Chondrocyte (in vitro differentiated cells): ENCODE measurements at regions not wholly inside any gene's neighbourhood (a gene's known extent, or its start where the extent isn't known, plus 50 kb on each side); places are given as distances from the start of the nearest gene placed in this dataset.

ENCODE experiments used
- DNase-seq: peaks from one replicate; pipeline ENCODE4 v3.0.0; 2021; ENCODE audit warnings: mixed read lengths, low spot score
- H3K27ac Mint-ChIP-seq: one replicate; pipeline ENCODE4 v1.8.0; 2021; ENCODE audit warnings: mild to moderate bottlenecking, moderate library complexity, mixed read lengths; ENCODE audit not compliant: unreplicated experiment
- H3K27me3 Mint-ChIP-seq: 2 replicates; pipeline ENCODE4 v1.8.0; 2021; ENCODE audit warnings: low read depth, mixed read lengths
- H3K36me3 Mint-ChIP-seq: 2 replicates; pipeline ENCODE4 v1.8.0; 2021; ENCODE audit warnings: low read depth, mixed read lengths
- H3K4me1 Mint-ChIP-seq: 2 replicates; pipeline ENCODE4 v1.8.0; 2021; ENCODE audit warnings: low read depth, mild to moderate bottlenecking, mixed read lengths
- H3K4me3 Mint-ChIP-seq: one replicate; pipeline ENCODE4 v1.8.0; 2021; ENCODE audit warnings: mild to moderate bottlenecking, moderate library complexity, mixed read lengths; ENCODE audit not compliant: unreplicated experiment
- H3K9me3 Mint-ChIP-seq: 2 replicates; pipeline ENCODE4 v1.8.0; 2021; ENCODE audit warnings: low read depth, mixed read lengths
- CTCF ChIP-seq: fragments of 200-600 bp; sonication (generic); IDR thresholded peaks from 2 replicates; pipeline ENCODE4 v1.5.0; 2021; ENCODE audit warnings: antibody characterized with exemption, mild to moderate bottlenecking, moderate library complexity

- H3K36me3 Mint-ChIP-seq: no peaks in the 10 kb centered on the region
- TF ChIP-seq CTCF: no peak
- H3K9me3 Mint-ChIP-seq: peaks cover 4% of the 10 kb centered on the region
- H3K27ac Mint-ChIP-seq: no peak overlapping the region
- H3K27me3 Mint-ChIP-seq: no peaks in the 10 kb centered on the region
- H3K4me3 Mint-ChIP-seq: no peak overlapping the region
- DNase-seq: no peak
- peaks cover 33% of the 10 kb centered on the region for H3K4me1 Mint-ChIP-seq
Observed at GRCh38 chr3:72147600-72147999, 362.7 kb upstream of the PROK2 start.

GRCh38 chr3:72145506-72146380 is 360.8 kb upstream of the PROK2 start:
- Mint-ChIP-seq H3K9me3 (peaks cover 4% of the 10 kb centered on the region), H3K27ac (peak overlapping the region; percentile 92), H3K4me3 (no peak overlapping the region), H3K36me3 (no peaks in the 10 kb centered on the region), H3K27me3 (no peaks in the 10 kb centered on the region), H3K4me1 (peaks cover 30% of the 10 kb centered on the region)
- no peak for TF ChIP-seq CTCF
- DNase-seq: no peak

- Mint-ChIP-seq H3K4me1 (peaks cover 30% of the 10 kb centered on the region), H3K36me3 (no peaks in the 10 kb centered on the region), H3K4me3 (no peak overlapping the region), H3K27ac (peak overlapping the region; percentile 92), H3K9me3 (peaks cover 4% of the 10 kb centered on the region), H3K27me3 (no peaks in the 10 kb centered on the region)
- no peak for TF ChIP-seq CTCF
- DNase-seq: no peak
Observed at GRCh38 chr3:72144773-72145505, 360.0 kb upstream of the PROK2 start.

- H3K9me3 Mint-ChIP-seq: peaks cover 4% of the 10 kb centered on the region
- H3K36me3 Mint-ChIP-seq: no peaks in the 10 kb centered on the region
- peak overlapping the region; percentile 52 for H3K27ac Mint-ChIP-seq
- no peak overlapping the region for H3K4me3 Mint-ChIP-seq
- H3K27me3 Mint-ChIP-seq: peaks cover 3% of the 10 kb centered on the region
- no peak for DNase-seq
- peaks cover 30% of the 10 kb centered on the region for H3K4me1 Mint-ChIP-seq
- TF ChIP-seq CTCF: no peak
Observed at GRCh38 chr3:72143966-72144717, 359.2 kb upstream of the PROK2 start.

- Mint-ChIP-seq H3K36me3 (no peaks in the 10 kb centered on the region), H3K27ac (no peak overlapping the region)
Observed at GRCh38 chr3:72143322-72143721, 358.4 kb upstream of the PROK2 start.

More at GRCh38 chr3:72143322-72143721, 358.4 kb upstream of the PROK2 start:
- H3K4me3 Mint-ChIP-seq: no peak overlapping the region
- DNase-seq: no peak
- H3K4me1 Mint-ChIP-seq: peaks cover 30% of the 10 kb centered on the region
- peaks cover under 1% of the 10 kb centered on the region for H3K9me3 Mint-ChIP-seq
- no peak for TF ChIP-seq CTCF
- H3K27me3 Mint-ChIP-seq: peaks cover 3% of the 10 kb centered on the region
